OCI-LY7 (cell line): ENCODE measurements at regions not wholly inside any gene's neighbourhood (a gene's known extent, or its start where the extent isn't known, plus 50 kb on each side); places are given as distances from the start of the nearest gene placed in this dataset.

Experiments used
- BruUV-seq: library from RNA; stranded (reverse); fragments of 400-500 nt; replicated peaks from 2 replicates; lab custom pipeline; 2021; lab: Mats Ljungman, UMichigan
- CTCF ChIA-PET: fragments of 300-600 bp; sonication (Branson Sonifier 250); formaldehyde crosslinking; loops from one replicate; lab custom pipeline; 2022; ENCODE audit warnings: antibody characterized with exemption; ENCODE audit not compliant: unreplicated experiment; lab: Charles Lee
- POLR2A ChIA-PET: fragments of 300-600 bp; sonication (Branson Sonifier 250); formaldehyde crosslinking; loops from one replicate; lab custom pipeline; 2022; ENCODE audit warnings: antibody characterized with exemption; lab: Charles Lee
- DNase-seq: peaks from one replicate; pipeline ENCODE4 v3.0.0-alpha.2; 2015; ENCODE audit warnings: low spot score
- H2AFZ ChIP-seq: fragments of 200-600 bp; sonication (generic), shearing (Covaris generic); 2 replicates; pipeline ENCODE4 v1.6.1; 2014; ENCODE audit warnings: mild to moderate bottlenecking, antibody characterized with exemption, low read length, moderate library complexity
- H3K27ac ChIP-seq: fragments of 200-600 bp; sonication (generic); 2 replicates; pipeline ENCODE4 v1.5.1; 2014; ENCODE audit warnings: mixed run types, low read depth, mild to moderate bottlenecking, moderate library complexity, low read length, inconsistent platforms; ENCODE audit not compliant: poor library complexity, severe bottlenecking
- H3K36me3 ChIP-seq: fragments of 200-600 bp; sonication (generic); 2 replicates; pipeline ENCODE4 v1.6.1; 2014; ENCODE audit warnings: mild to moderate bottlenecking, antibody characterized with exemption, low read length, moderate library complexity, mixed read lengths; ENCODE audit not compliant: insufficient read depth
- H3K4me1 ChIP-seq: fragments of 200-600 bp; sonication (generic); 2 replicates; pipeline ENCODE4 v1.5.1; 2014; ENCODE audit warnings: mild to moderate bottlenecking, low read length; ENCODE audit not compliant: insufficient read depth, poor library complexity, severe bottlenecking
- H3K4me2 ChIP-seq: fragments of 200-600 bp; sonication (generic); 2 replicates; pipeline ENCODE4 v1.6.1; 2014; ENCODE audit warnings: mild to moderate bottlenecking, low read length
- H3K4me3 ChIP-seq: fragments of 200-600 bp; sonication (generic); 2 replicates; pipeline ENCODE4 v1.5.1; 2014; ENCODE audit warnings: mild to moderate bottlenecking, low read depth, low read length; ENCODE audit not compliant: poor library complexity, severe bottlenecking
- H3K79me2 ChIP-seq: fragments of 200-600 bp; sonication (generic); 2 replicates; pipeline ENCODE4 v1.6.1; 2016; ENCODE audit warnings: low read depth, mild to moderate bottlenecking, low read length, moderate library complexity, mixed read lengths; ENCODE audit not compliant: insufficient read depth
- H3K9me2 ChIP-seq: fragments of 200-600 bp; sonication (generic); 2 replicates; pipeline ENCODE4 v1.6.1; 2016; ENCODE audit warnings: mild to moderate bottlenecking, low read length, mixed read lengths; ENCODE audit not compliant: insufficient read depth
- H3K9me3 ChIP-seq: fragments of 200-600 bp; sonication (generic); 2 replicates; pipeline ENCODE4 v1.6.1; 2014; ENCODE audit warnings: mild to moderate bottlenecking, mixed run types, low read length, mixed read lengths
- H4K20me1 ChIP-seq: fragments of 200-600 bp; sonication (generic); 2 replicates; pipeline ENCODE4 v1.6.1; 2014; ENCODE audit warnings: mild to moderate bottlenecking, antibody characterized with exemption, low read length, moderate library complexity, mixed read lengths; ENCODE audit not compliant: insufficient read depth
- CTCF ChIP-seq: fragments of 200-600 bp; sonication (generic); conservative IDR thresholded peaks from 2 replicates; pipeline ENCODE4 v1.5.1; 2014; ENCODE audit warnings: mild to moderate bottlenecking, antibody characterized with exemption, low read length, moderate library complexity, mixed read lengths
- EZH2phosphoT487 ChIP-seq: fragments of 200-600 bp; sonication (generic); IDR thresholded peaks from 2 replicates; pipeline ENCODE4 v1.6.1; 2018; ENCODE audit warnings: low read depth, borderline replicate concordance, mild to moderate bottlenecking, mixed run types, antibody characterized with exemption, low read length, moderate library complexity, mixed read lengths
- intact Hi-C: fragments of 100-400 bp; cut with micrococcal nuclease; formaldehyde crosslinking; loops from one replicate; pipeline ENCODE4 v1.10.0; 2022; ENCODE audit not compliant: unreplicated experiment

DNA sequence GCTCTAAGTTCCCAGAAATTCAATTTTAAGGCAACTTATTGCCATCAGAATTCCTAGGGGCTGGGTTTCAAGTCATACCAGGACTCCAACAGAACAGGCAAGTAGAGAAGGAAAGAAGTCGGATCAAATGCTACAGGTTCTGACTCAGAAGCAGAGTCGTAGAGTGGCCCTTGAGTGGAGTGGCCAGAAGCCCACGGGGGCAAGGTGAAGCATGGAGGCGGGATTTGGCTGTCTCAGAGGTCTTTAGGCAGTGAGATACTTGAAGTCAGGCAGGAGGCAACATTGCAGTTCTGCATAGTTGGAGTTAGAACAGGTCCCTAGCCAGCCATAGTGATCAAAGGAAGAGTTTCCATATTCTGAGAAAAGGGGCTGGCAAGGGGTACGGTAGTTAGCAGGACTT, 111.6 kb downstream of the NHLRC3 start:
- intact Hi-C loops = no loop called here
- no peak for DNase-seq
- Histone ChIP-seq H3K9me2 (no peaks in the 10 kb centered on the region), H3K36me3 (no peaks in the 10 kb centered on the region), H2AFZ (no peak overlapping the region), H3K9me3 (no peaks in the 10 kb centered on the region), H3K4me2 (no peak overlapping the region), H3K4me1 (no peaks in the 10 kb centered on the region), H3K79me2 (no peaks in the 10 kb centered on the region), H4K20me1 (no peaks in the 10 kb centered on the region), H3K4me3 (no peak overlapping the region), H3K27ac (no peak overlapping the region)
- ChIA-PET CTCF (no interaction called here), POLR2A (no interaction called here)
- TF ChIP-seq EZH2phosphoT487 = no peak
- TF ChIP-seq CTCF = no peak
- no TSS peak for BruUV-seq

DNA sequence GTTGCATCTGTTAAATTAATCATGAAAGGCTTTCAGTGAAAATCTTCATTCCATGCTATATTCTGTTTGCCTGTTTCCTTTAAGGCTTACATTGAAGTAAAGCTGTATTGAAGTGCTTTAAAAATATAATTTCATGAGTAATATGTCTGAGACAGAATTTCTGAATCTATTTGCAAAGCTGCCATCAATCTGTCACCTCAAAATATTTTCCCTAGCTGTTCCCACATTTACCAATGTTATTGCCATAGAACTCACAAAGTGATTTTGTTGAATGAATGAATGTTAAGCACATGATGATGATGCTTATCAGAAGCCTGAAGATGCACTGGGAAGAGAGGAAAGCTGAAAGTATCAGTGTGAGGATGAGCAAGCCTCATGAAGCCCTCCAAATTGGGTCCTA, 115.8 kb downstream of the NHLRC3 start:
- Histone ChIP-seq H2AFZ (no peak overlapping the region), H3K9me3 (no peaks in the 10 kb centered on the region), H3K79me2 (no peaks in the 10 kb centered on the region), H3K36me3 (no peaks in the 10 kb centered on the region), H4K20me1 (no peaks in the 10 kb centered on the region), H3K27ac (no peak overlapping the region), H3K4me2 (no peak overlapping the region), H3K9me2 (no peaks in the 10 kb centered on the region), H3K4me1 (no peaks in the 10 kb centered on the region), H3K4me3 (no peak overlapping the region)
- DNase-seq = no peak
- CTCF ChIA-PET = no interaction called here
- TF ChIP-seq EZH2phosphoT487 (no peak), CTCF (no peak)
- intact Hi-C loops = no loop called here
- POLR2A ChIA-PET = interaction anchor here (0.6 to 1.2 kb wide), 2 partner anchors 39 to 120 kb away, joined by 3 read pairs; no protein-coding TSS in a partner anchor
- no TSS peak for BruUV-seq

DNA sequence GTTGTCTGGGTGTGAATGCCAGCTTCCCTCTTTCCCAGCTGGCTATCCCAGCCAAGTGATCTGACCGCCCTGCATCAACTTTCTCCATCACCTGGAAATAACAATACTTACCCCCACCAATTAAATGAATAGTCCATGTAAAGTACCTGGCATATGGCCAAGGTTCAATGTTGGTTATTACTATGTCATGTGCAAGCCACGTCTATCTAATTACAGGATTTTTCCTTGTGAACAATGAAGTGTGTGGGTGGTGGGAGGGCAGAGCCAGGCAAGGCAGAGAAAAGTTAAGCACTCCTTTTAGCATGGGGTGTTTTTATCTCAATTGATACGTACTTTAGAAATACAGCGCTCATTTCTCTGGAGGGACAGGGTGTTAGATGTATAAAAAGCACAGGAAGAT, 121.1 kb downstream of the NHLRC3 start:
- ChIA-PET CTCF (no interaction called here), POLR2A (interaction anchor here (0.7 kb wide), 1 partner anchor 748 kb away, joined by 3 read pairs; no protein-coding TSS in a partner anchor)
- no peaks in the 10 kb centered on the region for H3K36me3 ChIP-seq
- H3K9me2 ChIP-seq = no peaks in the 10 kb centered on the region
- BruUV-seq = no TSS peak
- no peak overlapping the region for H3K4me3 ChIP-seq
- H2AFZ ChIP-seq = no peak overlapping the region
- TF ChIP-seq EZH2phosphoT487 (no peak), CTCF (no peak)
- no peak overlapping the region for H3K27ac ChIP-seq
- no peaks in the 10 kb centered on the region for H3K9me3 ChIP-seq
- no peaks in the 10 kb centered on the region for H3K79me2 ChIP-seq
- no peak for DNase-seq
- no peaks in the 10 kb centered on the region for H3K4me1 ChIP-seq
- H3K4me2 ChIP-seq = no peak overlapping the region
- intact Hi-C loops = no loop called here
- H4K20me1 ChIP-seq = no peaks in the 10 kb centered on the region
